Lung (tissue), 11 donors: ENCODE measurements at regions not wholly inside any gene's neighbourhood (a gene's known extent, or its start where the extent isn't known, plus 50 kb on each side); places are given as distances from the start of the nearest gene placed in this dataset.

ENCODE experiments used
- ATAC-seq: fragments of 200-7000 bp; cut with Tn5 transposase; one replicate; pipeline ENCODE4 v1.9.1; 2020; ENCODE audit warnings: moderate number of reproducible peaks; ENCODE audit not compliant: insufficient read depth, low FRiP score
- DNase-seq, 3 donors: peaks; one replicate each; pipeline ENCODE4 v3.0.0-alpha.2; 2013 to 2017
- H3K27ac ChIP-seq, 2 donors: one replicate each; pipeline ENCODE4 v1.5.1; 2013; ENCODE audit warnings: mild to moderate bottlenecking in 2 of 2, moderate library complexity in 2 of 2, control low read depth in 1 of 2, inconsistent platforms in 1 of 2, low read depth in 1 of 2, low read length in 1 of 2
- H3K27me3 ChIP-seq, 3 donors: one replicate each; pipeline ENCODE4 v1.5.1; 2013; ENCODE audit warnings: low read length in 2 of 3; ENCODE audit not compliant: control insufficient read depth in 3 of 3, insufficient read depth in 3 of 3
- H3K36me3 ChIP-seq, 4 donors: one replicate each; pipeline ENCODE4 v1.5.1; 2013; ENCODE audit warnings: low read length in 4 of 4, mild to moderate bottlenecking in 1 of 4, moderate library complexity in 1 of 4; ENCODE audit not compliant: control insufficient read depth in 4 of 4, insufficient read depth in 4 of 4
- H3K4me1 ChIP-seq, 5 donors: one replicate each; pipeline ENCODE4 v1.5.1; 2013; ENCODE audit warnings: low read length in 5 of 5, mild to moderate bottlenecking in 2 of 5, moderate library complexity in 1 of 5; ENCODE audit not compliant: control insufficient read depth in 5 of 5, insufficient read depth in 5 of 5
- H3K4me3 ChIP-seq: one replicate; pipeline ENCODE4 v1.5.1; 2013; ENCODE audit warnings: mild to moderate bottlenecking, control low read depth, moderate library complexity
- H3K9ac ChIP-seq, 2 donors: one replicate each; pipeline ENCODE4 v1.5.1; 2013; ENCODE audit warnings: low read length in 2 of 2, control low read depth in 1 of 2; ENCODE audit not compliant: insufficient read depth in 1 of 2
- H3K9me3 ChIP-seq, 4 donors: one replicate each; pipeline ENCODE4 v1.5.1; 2013; ENCODE audit warnings: low read length in 3 of 4, mild to moderate bottlenecking in 1 of 4, moderate library complexity in 1 of 4; ENCODE audit not compliant: control insufficient read depth in 4 of 4, insufficient read depth in 3 of 4
- CTCF ChIP-seq: IDR thresholded peaks from 2 replicates; pipeline ENCODE4 v1.5.1; 2012; ENCODE audit warnings: mild to moderate bottlenecking; ENCODE audit errors: control extremely low read depth, extremely low read depth
- WGBS, 2 donors: extraction: QIAGEN DNeasy Blood & Tissue Kit; methylation state at CpG; one replicate each; pipeline ENCODE4 v1.1.7; 2013; 5-methylcytosine and 5-hydroxymethylcytosine counted together
- donor health status: control.
- donor health status: control.
- donor health status: Bipolar disorder and iron deficiency.
- donor health status: healthy.
- donor health status: DM: yes; HTN: yes; CAD: no.

GRCh38 chr6:100266494-100267401 is 198.0 kb downstream of the SIM1 start:
- 87 to 94% methylated on average over 10 of the region's 10 CpGs for WGBS, 2 donors
- H3K36me3 ChIP-seq, result no peaks in the 10 kb centered on the region
- H3K27me3 ChIP-seq, result no peaks in the 10 kb centered on the region
- no peak for DNase-seq
- H3K4me1 ChIP-seq, result no peaks in the 10 kb centered on the region
- H3K9ac ChIP-seq, result no peak overlapping the region
- ATAC-seq, result no peak
- TF ChIP-seq CTCF, result no peak
- no peaks in the 10 kb centered on the region for H3K9me3 ChIP-seq
- H3K4me3 ChIP-seq, result no peak overlapping the region
- H3K27ac ChIP-seq, result no peak overlapping the region

- Histone ChIP-seq H3K9me3 (no peaks in the 10 kb centered on the region), H3K4me3 (no peak overlapping the region), H3K27me3 (no peaks in the 10 kb centered on the region), H3K36me3 (no peaks in the 10 kb centered on the region), H3K27ac (no peak overlapping the region), H3K4me1 (no peaks in the 10 kb centered on the region), H3K9ac (no peak overlapping the region)
- DNase-seq, result no peak
- TF ChIP-seq CTCF, result no peak
- WGBS, 2 donors, result 91% methylated on average over 4 of the region's 4 CpGs
- ATAC-seq, result no peak
These were observed 202.6 kb downstream of the SIM1 start for GRCh38 chr6:100262086-100262485.

- Histone ChIP-seq H3K9me3 (no peaks in the 10 kb centered on the region), H3K4me1 (no peaks in the 10 kb centered on the region), H3K27ac (no peak overlapping the region), H3K27me3 (no peaks in the 10 kb centered on the region), H3K4me3 (no peak overlapping the region), H3K9ac (no peak overlapping the region), H3K36me3 (no peaks in the 10 kb centered on the region)
- ATAC-seq (no peak), DNase-seq (no peak)
- TF ChIP-seq CTCF, result no peak
- 62 to 69% methylated on average over 2 of the region's 2 CpGs for WGBS, 2 donors
These were observed 203.2 kb downstream of the SIM1 start for GRCh38 chr6:100261486-100261885.
